HL-60/S4 treated with phorbol 12-myristate 13-acetate at 8.2 ng/mL for 4 days and 3 days (cell line): ENCODE measurements at regions not wholly inside any gene's neighbourhood (a gene's known extent, or its start where the extent isn't known, plus 50 kb on each side); places are given as distances from the start of the nearest gene placed in this dataset.

Experiments used
- in situ Hi-C: fragments of 300-500 bp; cut with MboI; formaldehyde crosslinking; loops from 2 replicates; pipeline ENCODE4 v1.15.0; 2022; ENCODE audit warnings: low sequenced_read_pairs

DNA sequence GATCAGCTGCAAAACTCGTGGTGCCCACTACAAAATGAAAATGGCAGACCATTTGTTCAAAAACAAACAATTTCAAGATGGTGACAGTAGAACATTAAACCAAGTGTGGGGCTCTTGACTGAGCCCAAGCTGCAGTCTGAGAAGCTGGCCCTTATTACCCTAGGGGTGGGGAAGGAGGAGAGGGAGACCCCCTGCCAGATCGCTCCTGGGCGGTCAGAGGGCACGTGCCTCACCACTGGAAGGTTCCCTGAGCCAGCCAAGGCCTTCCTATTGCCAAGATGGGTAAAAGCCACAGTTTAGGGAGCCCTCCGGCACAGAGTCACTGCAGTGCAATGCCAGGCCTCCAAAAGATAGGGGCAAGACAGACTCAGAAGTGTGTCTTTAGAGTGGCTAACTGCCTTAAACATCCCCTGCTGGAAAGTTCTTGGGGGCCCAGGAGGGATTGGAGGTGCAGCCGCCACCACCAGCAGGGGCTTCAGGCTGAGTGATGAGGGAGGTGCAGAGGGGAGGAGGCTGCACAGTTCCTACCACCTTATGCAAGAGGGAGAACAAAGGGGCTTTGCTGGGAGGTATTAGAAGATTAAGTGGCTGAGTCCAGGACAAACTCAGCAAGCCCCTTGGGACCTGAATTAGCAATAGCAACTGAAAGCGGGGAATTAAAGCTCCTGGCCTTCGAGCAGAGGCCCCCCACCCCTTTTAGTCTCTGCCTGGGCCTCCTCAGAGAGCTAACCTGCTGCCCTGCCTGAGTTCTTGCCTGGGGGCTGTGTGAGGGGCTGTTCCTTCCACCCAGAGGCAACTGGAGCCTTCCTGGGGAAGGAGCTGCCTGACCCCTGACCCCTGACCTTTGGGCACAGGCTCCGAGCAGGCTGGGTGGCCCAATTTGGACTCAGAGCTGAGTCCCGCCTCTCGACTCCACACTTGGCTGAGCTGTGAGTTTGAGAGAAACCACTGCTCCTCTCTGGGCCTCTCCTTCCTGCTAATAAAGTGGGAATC is 88.4 kb downstream of the VEGFA start:
- in situ Hi-C loops, result no loop called here

DNA sequence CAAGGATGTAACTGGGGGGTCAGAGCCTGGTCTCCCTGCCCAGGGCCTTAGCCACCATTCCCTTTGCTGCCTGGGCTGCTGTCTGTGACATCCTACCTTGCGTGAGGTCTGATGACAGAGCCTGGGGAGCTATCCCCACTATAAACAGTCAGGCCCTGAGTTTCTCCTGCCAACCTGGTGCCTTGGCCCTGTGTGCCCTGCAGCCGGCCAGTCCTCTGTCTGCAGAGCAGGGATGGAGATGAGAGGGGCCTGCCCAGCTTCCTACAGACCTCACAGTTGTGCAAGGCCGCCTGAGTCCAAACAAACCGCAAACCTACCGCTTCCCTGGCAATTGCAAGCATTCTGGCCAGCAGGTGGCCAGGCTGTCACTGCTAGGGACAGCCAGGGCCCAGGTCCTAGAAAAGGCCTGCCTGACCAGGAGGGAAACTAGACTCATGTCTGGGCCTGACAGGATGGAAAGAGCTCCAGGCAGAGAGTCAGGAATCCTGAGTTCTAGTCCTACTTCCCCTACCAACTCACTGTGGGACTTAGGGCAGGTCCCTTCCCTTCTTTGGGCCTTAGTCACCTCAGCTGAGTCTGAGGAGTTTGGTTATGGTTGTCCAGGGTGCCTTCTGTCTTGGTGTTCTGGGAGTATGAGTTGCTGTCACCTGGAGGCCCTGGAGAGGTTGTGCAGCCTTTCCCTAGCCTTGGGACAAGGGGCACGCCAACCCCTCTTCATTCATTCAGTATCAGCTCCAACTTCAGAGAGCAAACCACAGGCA is 86.2 kb downstream of the VEGFA start:
- in situ Hi-C loops, result no loop called here

DNA sequence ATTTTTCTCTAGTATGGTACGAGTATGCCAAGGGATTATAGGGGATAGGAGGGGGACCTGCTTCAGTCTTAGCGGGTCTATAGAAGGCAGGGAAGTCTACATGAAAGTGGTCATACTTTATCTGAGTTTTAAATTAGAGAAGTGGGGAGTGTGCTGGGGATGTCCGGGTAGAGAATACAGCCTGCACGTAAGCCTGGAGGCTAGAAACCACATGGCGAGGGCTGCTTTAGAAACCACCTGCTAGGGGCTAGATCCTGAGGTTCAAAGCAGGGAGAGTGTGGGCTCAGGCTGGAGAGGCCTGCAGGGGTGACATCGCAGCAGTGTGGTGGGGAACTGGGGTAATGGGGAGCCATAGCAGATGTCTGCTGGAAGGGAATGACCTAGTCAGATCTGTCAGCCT is 85.2 kb downstream of the VEGFA start:
- in situ Hi-C loops, result no loop called here

DNA sequence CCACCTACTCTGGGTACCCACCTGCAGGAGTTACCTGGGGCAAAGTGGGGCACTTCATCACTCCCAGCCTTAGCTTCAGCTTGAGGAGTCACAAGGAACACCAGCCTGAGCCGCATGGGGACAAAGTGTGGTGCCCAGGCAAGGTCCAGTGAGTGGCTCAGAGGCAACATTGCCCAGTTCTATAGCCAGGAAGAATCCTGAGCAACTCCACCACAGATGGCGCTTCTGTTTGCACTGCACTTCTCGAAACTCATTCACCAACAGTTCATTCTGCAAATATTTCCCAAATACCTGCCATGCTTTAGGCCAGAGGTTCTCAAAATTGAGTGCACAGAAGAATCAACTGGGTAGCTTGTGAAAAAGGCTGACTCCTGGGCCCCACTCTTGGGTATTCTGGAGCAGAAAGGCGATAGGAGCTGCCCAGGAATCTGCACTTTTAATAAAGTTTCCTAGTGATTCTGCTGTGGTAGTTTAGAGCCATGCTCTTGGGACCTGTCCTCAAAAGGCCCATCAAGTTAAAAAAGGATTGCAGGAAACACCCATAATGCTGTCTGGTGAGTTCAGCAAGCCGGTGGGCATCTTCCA is 83.1 kb downstream of the VEGFA start:
- in situ Hi-C loops, result no loop called here

DNA sequence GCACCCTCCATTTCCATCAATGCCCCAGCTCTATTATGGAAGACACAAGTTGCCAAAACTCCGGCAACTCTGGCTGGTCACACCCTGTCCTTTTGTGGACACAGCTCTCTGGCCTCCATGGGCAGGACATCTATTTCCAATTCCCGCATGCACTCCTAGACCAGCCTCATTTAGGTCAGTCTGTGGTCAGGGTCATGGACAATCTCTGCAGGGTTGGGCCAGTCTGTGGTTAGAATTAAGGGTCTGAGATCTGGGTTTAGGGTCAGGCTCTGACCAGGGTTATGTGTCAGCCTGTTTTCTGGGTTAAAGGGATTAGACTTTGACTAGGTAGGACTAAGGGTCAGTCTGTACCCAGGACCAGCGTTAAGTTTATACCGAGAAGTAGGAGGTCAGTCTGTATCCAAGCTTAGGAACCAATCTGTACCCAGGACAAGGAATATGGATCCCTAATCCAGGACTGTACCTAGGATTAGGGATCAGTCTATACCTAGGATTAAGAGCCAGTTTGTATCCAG is 82.4 kb downstream of the VEGFA start:
- in situ Hi-C loops, result no loop called here

DNA sequence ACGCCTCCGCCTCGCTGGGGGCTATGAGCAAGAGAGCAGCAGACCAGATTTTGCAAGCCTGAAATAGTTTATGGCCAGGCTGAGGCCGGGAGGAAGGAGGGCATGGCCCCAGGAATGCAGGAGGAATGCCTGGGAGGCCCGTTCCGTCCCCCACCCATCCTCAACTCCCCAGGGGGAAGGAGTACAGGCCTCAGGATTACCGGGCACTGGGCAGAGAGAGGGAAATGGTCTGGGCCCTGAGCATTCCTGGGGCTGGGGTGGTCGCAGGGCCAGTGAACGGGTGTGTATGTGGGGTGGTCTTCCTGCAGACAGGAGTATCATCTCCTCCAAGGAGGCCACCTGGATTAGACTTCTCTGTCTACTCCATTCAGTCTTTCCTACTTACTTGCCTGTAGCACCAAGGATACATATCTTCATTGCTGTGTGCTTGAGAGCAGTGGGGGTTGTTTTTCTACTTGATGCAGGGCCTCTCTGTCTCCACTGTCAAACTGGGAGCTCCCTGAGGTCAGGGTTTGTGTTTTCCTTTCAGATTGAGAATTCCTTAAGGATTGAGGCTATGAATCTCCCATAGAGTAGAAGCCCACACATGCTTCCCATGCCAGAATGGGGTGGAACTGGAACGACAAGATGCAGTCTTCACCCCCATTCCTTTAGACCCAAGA is 81.3 kb downstream of the VEGFA start:
- in situ Hi-C loops, result no loop called here

DNA sequence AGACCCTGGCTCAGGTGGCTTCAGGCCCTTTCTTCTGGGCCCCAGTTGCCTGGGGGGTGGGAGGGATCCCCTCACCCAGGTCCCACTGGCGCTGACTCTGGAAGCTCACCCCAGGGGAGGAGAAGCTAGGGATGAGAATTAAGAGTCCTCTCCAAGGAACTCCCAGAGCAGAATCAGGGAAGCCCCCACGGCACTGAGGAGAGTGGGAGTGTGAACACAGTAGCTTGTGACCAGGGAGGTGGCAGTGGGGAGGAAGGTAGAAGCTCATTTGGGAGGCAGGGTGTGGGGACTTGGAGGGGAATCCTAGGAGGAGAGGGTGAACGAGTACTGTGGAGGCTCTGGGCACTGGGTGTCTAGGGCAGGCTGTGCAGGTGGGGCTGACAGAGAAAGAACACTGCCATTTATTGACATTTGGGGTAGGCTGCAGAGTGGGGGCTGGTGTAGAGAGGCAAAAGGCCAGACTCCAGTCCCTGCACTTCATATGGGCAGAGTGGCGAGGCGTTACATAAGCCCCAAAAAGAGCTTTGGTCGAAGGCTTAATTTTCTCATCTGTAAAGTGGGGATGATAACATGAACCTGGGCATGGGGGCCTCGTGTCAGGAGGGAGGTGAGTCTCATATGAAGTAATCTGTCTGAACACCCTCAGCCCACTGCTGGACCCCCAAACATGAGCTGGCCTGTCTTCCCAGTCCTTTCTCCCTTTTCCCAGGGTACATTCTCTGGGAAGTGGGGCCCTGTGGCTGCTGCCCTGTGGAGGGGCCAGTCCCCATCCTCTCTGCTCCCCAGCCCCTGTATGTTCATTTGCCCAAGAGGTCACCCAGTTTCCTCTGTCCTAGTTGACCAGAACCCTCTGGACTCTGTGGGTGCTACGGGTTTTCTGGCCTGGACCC is 80.5 kb downstream of the VEGFA start:
- in situ Hi-C loops, result no loop called here

DNA sequence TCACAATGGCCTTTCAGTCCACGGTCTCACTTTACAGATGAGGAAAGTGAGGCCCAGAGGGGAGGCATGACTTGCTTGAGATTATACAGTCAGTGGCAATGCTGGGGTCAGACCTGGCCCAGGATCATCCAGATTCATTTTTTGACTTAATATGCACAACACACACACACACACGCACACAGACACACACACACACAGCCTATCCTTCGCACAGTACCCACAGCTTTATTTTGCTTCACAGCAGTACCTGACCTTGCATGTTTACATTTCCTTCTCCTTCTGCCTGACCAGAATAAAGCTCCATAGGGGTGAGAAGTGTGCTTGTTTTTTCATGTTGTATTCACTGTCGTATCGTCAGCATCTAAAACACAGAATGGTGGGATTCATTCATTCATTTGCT is 79.8 kb downstream of the VEGFA start:
- in situ Hi-C loops, result no loop called here

DNA sequence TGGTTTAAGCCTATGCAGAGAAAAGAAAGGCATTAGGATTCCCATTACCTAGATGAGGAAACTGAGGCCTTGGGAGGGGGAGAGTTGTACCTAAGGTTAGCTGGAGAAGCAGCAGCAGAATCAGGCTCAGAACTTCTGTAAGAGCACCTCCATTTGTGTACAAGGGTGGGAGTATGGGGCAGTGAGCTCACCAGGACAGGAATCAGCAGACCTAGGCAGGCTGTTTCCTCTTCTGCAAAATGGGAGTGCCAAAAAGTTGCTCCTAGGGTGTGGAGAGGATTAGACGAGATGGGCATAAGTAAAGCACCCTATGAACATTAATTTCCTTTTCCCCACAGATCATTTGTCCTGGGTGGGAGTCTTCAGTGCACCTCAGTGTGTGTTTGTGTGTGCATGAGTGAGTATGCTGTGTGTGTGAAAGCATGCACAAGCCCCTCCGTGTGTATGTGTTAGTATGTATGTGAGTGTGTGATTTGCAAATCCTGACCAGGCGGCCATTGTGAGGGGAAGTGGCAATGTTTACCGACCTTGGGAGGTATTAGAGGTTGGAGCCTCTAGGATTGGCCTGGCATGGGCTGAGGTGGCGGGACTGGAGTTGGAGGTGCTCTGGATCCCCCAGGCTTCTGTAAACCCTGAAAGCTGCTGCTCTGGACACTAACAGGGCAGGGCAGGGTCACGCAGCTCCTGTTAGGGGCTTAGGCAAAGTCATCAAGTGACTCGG is 78.8 kb downstream of the VEGFA start:
- in situ Hi-C loops, result no loop called here

DNA sequence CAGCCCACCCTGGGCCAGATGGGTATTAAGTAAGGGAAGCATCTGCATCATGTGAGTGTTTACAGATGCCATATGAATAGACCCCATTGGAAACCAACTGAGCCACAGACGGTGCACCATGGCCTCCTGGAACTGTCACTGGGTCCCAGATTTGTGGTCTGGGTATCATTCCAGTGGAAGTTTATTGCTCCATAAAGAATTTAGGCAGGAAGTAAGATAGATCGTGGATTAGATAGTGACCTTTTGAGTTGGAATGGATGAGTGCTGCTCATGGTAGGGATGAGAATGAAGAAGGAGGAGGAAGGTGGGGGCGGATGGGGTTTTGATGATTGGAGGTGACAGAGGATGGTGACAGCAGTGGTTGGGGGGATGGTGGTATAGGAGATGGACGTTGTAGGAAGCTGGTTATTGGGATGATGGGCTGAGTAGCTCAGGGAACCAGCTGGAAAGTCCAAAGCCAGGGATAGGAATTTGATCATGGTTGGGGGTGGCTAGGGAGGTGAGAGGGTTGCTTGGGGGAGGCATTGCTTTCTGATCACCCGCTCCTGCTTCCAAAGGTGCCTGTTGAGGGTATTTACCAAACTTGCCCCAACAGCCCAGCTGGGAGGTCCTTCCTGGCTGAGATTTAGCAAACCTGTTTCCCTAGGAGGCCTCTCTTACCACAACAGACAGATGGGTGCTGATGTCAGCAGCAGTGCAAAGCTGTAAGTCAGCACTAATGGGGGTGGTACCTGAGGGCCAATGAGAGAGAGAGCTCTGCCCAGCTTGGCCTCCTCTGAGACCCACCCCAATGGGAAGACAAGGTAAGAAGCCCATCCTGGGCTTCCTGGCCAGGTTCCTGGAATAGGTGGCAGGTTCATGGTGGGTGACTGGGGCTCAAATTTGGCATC is 78.0 kb downstream of the VEGFA start:
- in situ Hi-C loops, result no loop called here

DNA sequence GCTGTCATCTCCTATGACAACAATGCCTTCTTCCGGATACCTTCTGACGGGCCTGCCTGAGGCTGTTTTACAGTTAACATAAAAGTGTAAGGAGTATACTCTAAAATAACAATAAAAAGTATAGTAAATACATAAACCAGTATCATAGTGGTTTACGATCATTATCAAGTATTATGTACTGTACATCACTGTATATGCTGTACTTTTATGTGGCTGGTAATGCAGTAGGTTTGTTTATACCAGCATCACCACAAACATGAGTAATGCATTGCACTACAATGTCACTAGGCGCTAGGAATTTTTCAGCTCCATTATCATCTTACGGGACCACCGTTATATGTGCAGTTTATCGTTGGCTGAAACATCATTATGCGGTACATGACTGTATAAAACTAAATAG is 76.5 kb downstream of the VEGFA start:
- in situ Hi-C loops, result no loop called here

DNA sequence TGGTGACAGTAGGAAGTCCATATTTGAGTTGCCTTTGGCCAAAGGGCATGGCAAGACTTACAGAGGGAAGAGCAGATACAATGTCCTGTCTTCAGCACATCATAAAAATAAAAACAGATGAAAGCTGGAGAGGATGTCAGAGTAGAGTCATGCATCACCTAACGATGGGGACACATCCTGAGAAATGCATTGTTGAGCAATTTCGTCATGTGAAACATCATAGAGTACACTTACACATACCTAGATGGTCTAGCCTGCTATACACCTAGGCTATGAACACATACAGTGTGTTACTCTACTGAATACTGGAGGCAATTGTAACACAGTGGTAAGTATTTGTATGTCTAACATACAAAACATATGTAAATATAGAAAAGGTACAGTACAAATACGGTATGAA is 75.6 kb downstream of the VEGFA start:
- in situ Hi-C loops, result no loop called here

DNA sequence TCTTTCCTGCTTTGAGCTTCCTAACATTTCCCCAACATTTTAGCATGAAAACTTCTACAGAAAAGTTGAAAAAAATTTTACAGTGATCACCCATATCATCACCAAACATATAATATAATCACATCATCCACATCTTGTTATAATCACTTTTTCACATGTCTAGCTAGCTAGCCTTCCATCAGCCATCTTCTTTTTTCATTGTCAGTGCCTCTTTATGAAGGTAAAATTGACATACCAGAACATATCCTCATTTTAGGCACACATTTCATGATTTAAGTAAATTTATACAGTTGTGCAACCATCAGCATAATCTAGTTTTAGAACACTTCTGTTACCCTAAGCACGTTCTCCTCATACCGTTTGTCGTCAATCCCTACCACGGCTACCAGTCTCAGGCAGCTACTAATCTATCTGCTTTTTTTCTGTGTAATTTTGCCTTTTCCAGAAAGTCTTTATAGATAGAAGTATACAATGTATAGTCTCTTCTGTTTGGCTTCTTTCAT is 73.7 kb downstream of the VEGFA start:
- in situ Hi-C loops, result no loop called here

DNA sequence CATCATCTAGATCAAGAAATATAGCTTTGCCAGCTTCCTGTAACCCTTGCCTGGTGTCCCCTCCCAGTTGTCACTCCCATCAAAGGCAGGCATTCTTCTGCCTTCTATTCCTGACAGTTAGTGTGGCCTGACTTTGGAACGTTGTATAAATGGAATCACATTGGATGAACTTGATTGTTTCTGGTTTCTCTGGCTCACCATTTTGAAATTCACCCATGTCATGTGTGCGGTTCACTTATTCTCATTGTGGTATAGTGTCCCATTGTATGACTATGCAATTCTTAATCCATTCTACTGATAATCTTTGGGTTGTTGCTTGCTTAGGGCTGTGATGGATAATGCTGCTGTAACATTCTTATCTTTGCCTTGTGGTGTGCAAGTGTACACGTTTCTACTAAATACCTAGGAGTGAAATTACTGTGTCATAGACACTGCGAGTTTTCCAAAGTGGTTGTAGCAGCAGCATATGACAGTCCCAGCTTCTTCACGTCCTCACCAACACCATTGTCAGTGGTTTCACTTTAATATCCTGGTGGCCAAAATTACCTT is 73.2 kb downstream of the VEGFA start:
- in situ Hi-C loops, result no loop called here

DNA sequence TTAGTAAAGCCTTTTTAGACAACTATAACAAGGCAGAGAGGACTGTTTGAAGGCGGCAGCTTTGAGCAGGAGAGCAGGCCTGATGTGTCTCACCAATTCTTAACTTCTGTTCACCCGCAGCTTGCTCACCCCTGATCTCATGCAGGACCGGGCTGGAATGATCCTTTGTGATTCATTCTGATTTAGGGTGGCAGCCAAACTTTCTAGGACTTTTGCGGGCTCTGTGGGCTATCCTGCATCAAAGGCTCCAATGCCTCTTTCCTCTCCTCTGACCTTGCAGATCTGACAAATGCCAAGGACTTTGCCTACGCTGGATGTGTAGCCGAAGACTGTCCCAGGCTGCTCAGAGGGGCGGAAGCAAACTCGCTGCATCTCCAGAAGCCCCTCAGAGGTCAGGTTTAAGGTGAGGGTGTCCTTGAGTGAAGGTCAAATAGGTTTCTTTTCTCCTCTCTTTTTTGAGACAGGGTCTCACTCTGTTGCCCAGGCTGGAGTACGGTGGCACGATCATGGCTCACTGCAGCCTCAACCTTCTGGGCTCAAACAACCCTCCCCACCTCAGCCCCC is 72.3 kb downstream of the VEGFA start:
- in situ Hi-C loops, result no loop called here

DNA sequence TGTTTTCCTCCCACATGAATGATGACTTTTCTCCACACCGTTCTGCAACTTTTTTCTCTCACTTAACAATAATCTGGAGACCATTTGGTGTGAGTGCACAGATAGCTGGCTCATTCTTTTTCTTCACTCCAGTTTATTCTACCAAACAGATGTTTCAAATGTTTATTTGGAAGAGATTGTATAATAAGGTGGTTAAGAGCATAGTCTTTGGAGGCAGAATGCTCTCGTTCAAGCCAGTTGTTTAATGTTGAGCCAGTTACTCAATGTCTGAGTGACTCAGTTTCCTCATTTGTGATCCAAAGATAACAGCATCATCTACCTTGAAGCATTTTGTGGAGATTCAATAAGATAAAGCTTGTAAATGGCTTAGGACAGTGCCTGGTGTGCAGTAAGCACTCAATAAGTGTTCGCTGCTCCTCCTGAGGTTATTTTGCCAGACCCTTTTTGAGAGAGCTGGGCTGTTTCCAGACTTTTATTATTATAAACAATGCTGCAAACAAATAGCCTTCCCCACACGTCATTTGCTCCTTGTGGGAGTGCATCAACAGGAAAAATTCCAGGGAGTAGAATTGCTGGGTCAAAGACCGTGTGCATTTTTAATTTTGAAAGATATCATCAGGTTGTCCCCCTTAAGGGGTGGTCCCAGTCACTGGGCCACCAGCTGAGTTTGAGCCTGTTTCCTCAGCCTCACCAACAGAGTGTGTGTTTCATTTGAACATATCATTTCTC is 70.6 kb downstream of the VEGFA start:
- in situ Hi-C loops, result no loop called here
